NCI-H1417 treated with DMSO at 0.1 percent for 48 hours (cell line): ENCODE measurements at regions not wholly inside any gene's neighbourhood (a gene's known extent, or its start where the extent isn't known, plus 50 kb on each side); places are given as distances from the start of the nearest gene placed in this dataset.
"Not testable (repeated sequence)": the region's sequence is repeated elsewhere in the genome, so short reads cannot be mapped to it uniquely, and the experiment has no call there.

Experiments used
- DNase-seq: peaks from one replicate; lab custom pipeline; 2025; lab: John Stamatoyannopoulos, UW

DNA sequence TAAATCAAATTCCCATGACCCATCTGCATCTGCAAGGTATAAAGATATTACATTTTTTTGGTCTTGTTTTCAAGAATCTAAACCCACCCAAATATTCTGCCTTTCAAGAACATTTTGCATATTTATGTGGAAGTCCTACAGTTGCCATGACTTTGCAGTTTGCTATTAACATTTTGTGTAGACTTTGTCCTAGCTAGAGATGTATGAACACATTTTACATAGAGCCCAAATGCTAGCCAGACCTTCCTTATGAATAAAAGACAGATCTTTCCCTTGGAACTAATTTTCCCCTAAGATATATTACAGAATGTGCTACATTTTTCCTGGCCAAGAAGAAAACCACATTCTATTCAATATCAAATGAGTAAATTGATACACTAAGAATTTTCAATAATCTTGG lies 772.5 kb downstream of the KCNA4 start:
- DNase-seq: no peak

DNA sequence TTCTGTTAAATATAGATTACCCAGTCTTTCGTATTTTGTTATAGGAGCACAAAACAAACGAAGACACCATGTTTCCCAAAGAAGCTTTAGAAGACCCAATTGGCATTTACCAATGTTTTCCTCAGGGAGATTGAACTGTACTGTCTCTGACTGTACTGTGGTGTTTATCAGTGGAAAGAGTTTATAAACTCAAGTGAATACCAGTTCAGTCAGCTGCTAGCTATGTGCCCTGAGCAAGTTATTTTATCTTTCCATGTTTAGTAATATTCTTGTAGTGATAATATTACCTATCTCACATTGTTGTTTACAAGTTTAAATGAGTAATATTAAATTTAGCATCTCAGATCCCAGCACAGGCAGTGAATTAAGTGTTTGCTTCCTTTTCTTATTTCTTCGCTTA lies 773.2 kb downstream of the KCNA4 start:
- DNase-seq: no peak

DNA sequence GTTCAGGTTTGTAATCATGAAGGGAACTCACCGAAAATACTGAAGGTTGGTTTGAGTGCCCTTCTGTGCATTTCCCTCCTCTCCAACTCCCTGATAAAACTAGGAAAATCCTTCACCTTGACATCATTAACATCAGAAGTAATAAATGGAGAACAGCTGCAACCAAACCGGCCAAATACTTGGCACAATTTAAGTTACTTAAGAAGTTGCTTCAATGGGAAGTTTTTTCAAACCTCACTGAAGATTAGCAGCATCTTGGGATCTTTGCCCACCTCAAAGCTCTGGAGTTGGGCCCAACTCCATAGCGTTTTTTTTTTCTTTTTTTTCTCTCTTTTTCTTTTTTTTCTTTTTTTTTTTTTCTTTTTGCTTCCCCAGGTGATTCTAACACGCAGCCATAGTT lies 784.8 kb downstream of the KCNA4 start:
- DNase-seq: no peak

DNA sequence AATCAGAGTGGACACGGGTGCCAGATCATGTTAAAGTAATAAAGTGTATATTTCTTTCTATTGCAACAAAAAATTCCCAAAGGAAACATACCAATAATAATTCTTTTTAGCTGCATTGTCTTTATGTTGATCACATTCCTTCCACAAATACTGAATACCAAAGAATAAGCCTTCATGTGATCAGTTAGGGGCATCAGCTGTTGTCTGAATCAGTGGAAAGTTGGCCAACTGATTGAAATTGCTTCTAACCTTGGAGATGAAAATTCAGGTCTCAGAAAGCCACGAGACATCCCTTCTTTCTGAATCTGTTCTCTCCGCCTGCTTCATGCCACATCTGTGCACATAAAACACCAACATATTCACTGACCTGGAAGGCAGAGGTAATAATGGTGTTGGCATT lies 785.2 kb downstream of the KCNA4 start:
- DNase-seq: no peak

DNA sequence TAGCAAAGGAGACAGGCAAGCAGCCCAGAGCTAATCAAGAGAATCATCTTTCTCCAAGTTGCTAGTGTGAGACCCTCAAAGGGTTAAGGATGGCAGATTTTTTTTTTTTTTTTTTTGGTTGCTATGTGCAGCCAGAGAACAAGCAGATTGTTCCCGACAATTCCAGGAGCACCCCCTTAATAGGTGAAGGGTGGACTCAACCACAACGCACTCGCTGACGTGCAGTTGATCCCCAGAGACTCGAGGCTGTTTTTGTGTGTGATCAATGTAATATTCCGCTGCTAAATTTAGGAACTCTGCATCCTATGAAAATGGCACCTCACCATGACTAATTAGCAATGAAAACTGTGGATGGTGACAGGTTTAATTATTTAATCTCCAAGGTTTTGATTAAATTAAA lies 789.0 kb downstream of the KCNA4 start:
- no peak for DNase-seq

DNA sequence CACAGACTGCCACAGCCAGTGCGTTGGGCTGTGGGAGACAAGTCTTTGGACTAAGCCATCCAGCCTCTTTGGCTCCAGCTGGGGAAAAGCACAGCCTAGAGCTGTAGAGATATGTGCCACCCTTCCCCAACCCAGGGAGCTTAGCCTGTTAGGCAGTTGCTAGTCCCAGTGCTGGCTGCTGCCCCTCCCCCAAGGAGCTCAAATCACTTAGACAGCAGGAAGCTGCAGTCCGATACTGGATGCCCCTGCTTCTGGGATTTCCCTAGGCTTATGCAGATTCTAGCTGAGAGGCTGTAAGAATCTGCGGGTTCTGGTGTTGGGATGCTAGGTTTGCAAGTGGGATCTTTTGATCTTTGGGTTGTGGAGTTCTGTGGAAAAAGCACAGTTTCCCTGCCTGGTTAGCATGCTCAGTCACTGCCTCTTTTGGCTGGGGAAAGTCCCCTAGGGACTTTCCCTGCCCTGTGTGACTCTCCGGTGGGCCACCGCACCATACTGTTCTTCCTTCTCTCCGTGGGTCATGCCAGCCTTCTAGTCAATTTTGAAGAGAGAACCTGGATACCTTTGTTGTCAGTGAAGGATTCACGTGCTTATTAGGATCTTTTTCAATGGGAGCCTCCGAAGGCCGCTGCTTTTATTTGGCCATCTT lies 792.0 kb downstream of the KCNA4 start:
- DNase-seq: no peak

DNA sequence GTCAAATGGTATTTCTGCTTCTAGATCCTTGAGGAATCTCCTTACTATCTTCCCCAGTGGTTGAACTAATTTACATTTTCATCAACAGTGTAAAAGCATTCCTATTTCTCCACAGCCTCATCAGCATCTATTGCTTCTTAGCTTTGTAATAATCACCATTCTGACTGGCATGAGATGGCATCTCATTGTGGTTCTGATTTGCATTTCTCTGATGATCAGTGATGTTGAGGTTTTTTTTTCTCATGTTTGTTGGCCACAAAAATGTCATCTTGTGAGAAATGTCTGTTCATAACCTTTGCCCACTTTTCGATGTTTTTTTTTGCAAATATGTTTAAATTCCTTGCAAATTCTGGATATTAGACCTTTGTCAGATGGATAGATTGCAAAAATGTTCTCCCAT lies 797.3 kb downstream of the KCNA4 start:
- DNase-seq: not testable (repeated sequence)

DNA sequence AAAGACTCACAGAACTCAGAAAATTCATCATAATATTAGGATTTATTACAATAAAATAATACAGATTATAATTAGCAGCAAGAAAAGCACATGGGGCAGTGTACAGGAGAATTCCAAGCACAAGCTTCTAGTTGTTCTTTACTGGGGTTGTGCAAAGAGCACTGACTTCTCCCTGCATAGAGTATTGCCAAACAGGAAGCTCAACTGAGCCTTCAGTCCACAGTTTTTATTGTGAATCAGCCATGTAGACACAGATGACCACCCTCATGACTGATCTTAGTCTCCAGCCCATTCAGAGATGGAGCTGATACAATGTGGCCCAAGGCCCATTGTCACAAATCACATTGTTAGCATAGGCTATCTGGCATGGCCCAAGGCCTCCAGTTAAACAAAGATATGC lies 798.9 kb downstream of the KCNA4 start:
- DNase-seq: no peak

DNA sequence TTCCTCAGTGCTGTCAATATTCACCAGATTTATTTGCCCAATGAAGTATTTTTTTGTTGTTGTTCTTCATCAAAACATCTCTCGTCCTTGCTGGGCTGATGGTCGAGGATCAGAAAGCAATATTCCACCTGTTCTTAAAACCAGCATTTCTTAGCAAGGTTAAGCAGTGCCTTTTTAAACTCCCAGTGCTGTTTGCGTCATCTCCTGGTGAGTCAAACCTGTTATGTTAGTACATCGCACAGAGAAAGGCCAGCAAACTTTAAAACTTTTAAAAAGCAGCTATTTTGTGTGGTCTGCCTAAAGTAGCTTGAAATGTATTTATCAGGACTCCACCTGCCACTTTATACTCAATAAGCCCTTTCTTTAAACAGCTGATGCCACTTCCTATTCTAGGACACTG lies 802.0 kb downstream of the KCNA4 start:
- DNase-seq: no peak

DNA sequence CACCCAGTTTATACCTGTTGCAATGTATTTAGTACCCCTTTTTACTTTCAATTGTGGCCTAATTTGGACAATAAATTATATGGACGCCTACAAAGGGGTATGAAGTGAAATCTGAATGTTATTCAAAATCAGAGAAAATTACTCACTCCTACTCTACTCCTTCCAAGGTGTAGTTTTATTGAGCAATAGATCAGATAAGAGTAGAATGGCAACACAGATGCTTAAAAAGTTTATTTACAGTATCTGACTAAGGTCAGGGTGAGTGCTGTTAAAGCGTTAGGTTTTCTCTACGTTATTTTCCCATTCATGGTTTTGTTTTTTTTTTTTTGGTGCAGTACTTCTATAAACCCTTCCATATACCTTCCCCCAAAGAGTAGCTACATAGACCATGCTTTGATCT lies 805.6 kb downstream of the KCNA4 start:
- DNase-seq: no peak

DNA sequence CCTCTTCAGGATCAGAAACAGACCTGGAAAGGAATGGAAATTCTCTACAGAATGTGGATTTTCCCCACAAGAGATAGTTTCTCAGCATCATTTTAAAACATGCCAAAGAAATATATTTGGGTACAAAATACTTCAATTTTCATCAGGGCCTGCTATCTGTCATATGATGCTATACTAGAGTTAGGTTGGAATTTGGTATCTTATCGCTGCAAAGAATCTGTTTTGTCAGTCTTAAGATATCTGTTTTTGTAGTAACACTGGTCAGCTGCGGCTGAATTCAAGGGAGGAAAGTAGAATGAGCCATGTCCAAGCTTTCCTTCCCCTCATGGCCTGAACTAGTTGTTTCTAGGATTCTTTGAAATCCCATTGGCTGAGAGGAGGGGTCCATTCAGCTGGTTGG lies 806.4 kb downstream of the KCNA4 start:
- DNase-seq: no peak

DNA sequence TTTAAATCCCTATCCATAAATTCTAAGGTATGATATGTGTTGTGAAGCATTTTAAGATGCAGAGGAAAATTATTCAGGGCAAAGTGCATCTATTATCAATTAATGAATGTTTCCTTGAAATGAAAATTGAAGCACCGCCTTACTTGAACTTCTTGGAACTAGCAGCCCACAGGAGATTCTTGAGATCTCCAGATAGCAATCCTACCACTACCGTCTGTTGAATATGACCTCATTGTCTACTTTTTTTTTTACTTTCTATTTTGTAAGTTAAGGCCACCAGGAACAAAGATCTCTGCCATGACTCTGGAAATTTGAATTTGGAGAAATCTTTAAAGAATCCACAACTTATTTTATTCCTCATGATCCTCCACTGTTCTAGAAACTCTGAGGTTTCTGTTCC lies 808.7 kb downstream of the KCNA4 start:
- no peak for DNase-seq

DNA sequence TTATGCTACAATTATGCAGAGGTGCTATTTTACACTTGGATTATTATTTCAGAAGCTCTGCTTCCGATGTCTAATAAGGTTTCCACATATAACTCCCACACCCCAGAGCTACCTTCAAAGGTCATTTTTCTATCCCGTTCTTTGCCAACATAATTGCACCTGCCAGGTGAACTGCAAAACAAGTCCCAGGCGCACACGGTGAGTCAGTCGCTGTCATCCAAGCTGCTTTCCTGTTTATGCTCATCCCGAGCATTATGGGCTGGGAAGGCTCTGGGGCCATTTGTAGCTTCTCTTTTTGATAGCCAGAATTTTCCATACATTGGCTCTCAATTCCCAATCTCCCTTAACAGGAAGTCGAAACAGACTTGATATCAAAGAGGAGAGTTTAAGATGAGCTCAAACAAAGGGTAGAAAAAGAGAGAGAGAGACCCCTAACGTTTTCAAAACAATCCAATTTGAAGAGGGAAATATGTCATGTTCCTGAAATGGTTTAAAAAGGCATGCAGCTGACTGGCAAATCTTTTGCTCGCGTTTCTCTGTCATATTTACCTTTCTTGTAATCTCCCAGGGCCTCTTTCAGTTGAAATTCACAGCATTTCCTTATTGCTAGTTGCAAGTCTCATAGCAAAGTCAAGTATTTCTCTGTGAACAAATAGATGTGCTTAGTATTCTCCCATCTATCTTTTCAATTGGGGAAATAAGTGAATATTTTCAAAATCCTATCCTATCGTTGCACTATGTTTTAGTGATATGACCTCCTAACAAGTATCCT lies 815.9 kb downstream of the KCNA4 start:
- no peak for DNase-seq

DNA sequence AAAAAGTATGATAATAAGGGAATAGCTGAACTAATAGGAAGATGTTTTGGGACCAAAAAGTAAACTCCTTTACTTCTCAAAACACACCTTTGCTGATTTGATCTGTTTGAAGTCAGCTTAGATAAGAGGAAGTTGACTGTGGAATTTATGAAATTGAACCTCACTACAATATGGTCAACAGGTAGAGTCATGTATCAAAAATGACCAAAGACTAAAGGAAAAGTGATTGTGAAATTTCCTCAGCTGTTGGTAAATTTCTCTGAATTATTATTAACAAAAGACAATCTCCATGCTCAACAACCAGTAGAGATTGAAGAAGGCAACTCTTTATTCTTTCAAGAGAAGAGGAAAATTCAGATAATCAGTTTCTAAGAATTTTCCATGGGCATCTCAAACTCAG lies 826.5 kb downstream of the KCNA4 start:
- no peak for DNase-seq

DNA sequence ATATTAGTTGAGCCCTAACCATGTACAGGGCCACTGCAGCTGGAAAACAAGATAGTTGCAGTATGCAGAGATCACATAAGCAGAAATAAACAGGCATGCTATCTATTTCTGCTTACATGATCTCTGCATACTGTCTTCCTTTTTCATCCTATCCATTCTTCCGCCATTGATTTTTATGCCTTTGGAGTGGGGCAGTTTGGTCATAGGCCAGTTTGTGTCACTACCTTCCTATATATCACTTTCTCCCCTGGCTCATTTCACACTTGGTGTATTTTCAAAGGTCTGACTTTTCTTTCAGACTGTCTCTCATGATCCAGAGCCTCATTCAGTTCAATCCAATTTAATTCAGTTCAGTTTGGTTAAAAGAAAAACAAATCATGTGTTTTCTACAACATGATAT lies 829.6 kb downstream of the KCNA4 start:
- no peak for DNase-seq

DNA sequence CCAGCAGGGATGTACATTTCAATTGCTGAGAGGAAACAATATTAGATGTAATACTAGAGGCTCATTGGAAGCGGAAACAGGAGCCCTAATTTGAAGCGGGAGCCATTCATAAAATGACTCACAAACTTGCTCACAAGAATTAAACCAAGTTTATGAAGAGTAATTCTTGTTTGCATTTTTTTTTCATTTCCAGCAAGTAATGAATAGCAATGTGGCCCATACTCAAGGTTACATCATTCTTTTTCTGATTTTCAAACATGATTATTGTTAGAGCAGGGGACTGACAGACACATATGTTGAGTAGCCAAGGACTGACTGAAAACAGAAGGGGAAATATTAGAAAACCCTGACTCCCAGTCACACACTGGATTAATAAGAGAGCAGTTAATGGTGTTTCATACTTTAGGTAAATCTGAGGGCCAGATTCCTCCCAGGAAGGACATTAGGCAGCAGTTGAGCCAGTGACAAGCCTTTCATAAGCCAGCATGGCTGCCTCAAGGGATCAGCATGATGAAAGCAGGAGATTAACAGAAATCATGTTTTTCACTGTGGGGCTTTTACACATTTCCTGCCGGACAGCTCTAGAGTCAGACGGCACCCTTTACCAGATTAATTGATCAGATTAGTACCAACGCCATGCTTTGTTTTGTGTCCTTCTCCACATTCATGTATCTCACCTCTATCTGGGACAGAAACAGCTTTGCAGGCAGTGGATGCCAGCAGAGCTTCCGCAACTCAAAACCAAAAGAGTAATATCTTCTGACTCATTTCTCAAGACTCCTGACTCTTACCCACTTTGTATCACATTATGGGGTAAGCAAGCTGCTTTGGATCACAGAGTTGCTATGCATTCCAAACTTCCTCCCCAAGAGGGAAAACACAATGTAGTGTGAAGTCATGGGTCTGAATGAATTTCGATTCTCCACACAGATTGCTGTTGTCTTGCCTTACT lies 831.6 kb downstream of the KCNA4 start:
- no peak for DNase-seq

DNA sequence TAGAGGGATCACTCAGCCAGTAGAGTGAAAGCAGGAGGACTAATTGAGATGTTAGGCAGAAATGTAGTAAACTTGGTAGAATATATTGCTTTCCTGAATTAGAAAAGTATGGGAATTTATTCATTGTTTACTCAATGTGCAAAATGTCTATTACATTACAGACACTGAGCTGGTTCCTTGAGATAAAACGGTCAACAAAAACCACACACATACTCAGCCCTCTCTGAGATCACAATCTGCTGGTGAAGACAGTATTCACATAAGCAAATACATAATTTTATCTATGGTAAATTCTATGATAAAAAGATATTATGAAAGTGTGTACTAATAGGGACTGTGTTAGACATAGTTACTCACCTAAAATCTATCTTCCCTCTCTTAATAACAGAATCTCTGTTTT lies 833.5 kb downstream of the KCNA4 start:
- no peak for DNase-seq

DNA sequence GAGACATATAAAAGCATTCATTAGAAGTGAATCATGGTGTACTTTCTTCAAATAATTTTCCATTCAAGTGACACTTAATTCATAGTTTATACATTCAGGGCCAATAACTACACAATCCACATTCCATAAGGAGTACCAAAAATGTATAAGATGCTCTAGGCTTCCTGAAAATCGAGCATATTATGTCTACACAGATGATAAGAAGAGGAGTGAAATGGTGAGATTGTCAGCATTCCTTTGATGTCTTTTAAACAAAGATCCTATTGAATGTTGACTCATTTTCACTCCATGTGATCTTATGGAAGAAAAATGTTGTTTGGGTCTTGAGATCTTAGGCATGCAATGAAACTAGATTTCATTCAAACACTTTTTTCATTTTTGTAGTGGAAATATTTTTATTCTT lies 843.2 kb downstream of the KCNA4 start:
- no peak for DNase-seq

DNA sequence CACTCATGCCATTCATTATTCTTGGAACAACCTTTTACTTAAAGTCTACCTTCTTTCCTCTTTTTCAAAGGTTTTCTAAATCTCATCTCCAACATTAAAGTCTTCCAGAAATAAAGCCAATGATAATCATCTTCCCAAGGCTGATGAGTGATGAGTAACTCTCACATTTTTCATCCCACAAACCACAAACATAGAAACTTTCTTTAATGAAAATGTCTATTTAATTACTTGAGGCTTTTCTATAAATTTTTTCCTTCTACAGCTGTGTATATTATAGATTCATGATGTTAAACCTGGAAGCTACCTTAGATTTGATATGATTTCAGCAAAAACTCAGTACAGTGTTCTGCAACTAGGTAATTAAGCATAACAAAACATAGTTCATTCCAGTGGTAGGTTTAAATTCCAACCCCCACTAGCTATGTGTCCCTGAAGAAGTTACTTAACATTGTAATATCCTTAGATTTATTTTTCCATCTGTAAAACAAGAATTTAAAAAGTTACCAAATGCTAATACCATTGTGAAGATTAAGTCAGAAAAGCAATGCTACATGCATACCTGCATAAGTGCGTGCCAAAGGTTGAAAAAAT lies 845.4 kb downstream of the KCNA4 start:
- DNase-seq: no peak

DNA sequence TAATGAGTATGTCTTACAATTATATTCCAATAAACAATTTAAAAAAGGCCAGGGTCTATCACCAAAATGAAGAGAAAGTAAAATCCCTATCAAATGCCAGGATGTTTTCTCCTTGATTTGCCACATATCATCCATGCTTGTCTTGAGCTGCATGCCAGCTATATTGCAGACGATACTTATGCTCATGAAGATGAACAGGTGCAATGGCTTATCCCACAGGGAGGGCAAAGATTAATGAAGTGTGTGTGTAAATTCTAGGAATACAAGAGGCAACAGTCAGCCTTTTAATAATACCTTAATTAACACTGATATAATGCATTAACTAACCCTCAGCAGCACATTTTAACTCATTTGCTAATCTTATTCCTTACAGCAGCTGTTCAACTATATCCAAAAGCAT lies 850.5 kb downstream of the KCNA4 start:
- DNase-seq: no peak

DNA sequence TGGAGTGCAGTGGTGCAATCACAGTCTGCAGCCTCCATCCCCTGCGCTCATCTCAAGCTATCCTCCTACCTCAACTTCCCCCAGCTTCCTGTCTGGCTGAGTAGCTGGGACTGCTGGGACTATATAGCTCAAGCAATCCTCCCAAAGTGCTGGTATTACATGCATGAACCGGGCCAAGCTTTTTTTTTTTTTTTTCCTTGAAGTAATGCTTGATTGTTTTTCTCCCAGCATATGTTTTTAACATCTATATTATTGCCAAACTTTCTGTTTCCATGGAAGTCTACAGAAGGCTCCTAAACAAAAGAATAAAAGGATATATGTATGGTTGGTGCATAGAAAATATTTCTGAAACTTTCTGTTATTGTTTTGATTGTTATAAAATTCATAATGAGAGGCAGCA lies 853.6 kb downstream of the KCNA4 start:
- DNase-seq: no peak

DNA sequence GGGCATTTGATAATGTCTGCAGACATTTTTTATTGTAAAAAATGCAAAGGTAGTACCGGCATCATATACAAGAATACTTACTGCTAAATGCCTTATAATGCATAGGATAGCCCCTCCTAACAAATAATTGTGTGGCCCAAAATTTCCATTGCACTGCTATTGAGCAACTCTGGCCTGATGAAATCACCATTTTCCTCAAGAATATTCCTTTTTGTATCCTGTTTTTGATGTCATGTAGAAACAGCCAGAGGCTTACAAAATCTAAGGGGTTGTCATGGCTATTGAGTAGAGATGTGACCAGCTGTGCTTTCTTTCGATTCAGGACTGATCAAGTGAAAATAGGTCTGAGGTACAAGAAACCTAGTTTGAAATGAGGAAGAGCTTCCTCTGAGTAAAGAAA lies 854.3 kb downstream of the KCNA4 start:
- DNase-seq: no peak

DNA sequence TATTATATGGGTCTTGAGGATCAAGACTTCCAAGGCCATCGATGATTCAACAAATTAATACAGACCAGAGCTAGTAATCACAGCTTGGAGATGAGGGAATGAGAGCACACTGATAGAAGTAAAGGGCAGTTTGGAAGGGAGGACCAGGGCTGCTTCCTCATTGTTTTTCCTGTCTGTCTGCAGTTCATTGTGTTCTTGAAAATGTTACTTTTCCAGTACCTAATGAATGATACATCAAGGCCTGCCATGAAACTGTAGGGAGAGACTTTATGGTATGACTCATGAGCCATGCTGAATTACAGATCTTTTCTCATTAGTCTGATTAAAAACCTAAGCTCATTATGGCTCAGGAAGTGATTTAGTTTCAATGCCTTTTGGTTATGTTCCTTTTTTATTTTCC lies 855.6 kb downstream of the KCNA4 start:
- no peak for DNase-seq
